NCI-H2227 (cell line): ENCODE measurements at regions not wholly inside any gene's neighbourhood (a gene's known extent, or its start where the extent isn't known, plus 50 kb on each side); places are given as distances from the start of the nearest gene placed in this dataset.
A peak's percentile ranks its signal among the peaks of the same experiment; 100 is the strongest.

Source experiments
- DNase-seq: peaks from one replicate; lab custom pipeline; 2025; ENCODE audit not compliant: unreplicated experiment; lab: John Stamatoyannopoulos, UW

DNA sequence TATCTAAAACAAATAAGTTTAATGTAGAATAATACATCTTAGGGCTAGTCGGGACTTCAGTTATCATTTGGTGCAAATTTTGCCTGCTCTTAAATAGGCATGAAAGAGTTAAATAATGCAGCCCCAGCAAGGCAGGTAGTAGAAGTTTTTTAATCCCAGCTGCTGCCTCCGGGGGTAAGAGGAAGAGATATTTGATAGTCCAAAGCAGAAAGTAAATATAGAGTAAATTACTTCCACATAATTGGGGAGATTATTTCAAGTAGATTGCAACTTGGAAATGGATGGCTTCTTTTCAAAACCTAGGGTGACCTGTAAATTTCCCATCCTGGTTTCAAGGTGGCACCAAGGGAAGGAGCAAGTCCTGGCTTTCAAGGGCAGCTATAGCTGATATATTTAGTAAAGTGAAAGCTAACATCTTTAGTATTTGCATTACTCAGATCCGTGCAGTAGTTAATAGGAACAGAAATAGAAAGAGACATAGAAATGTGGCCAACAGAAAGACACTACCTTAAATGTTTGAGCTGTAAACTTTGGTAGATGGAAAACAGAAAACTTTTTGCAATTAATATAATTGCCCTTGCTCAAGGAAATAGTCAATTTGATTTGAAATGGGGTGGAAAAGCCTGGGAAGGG is 109.1 kb downstream of the LMO4 start:
- no peak for DNase-seq

- DNase-seq, result no peak
Measured at GRCh38 chr1:87439821-87440220, 111.1 kb downstream of the LMO4 start.

DNA sequence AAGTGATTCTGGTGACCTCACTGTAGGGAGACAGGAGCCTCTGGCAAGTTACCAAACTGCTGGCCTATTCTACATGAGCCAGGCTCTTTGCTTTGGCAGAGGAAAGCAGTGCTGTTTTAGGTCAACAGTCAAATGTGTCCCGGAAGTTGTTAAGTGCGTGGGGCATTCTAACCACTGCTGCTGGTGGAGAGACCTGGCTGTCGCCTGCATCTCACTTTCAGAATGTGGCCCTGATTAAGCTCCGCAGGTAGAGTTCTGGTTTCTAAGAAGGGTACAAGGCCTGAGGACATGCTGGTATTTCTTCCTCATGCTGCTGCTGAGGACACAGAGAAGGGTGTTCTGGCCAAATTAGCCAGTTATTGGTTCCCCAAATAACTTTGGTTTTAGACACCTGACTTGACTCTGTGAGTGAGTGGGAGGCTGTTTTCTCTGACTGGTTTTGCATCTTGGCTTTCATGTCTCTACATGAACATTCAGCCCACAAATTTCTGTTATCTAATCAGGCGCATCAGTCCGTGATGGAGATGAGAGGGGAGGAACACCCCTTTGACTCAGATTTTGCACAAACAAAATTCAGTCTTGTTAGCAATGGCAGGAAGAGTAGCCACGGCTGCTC is 120.8 kb downstream of the LMO4 start:
- DNase-seq, result peak; percentile 14

- no peak for DNase-seq
Measured at GRCh38 chr1:87450136-87450535, 121.5 kb downstream of the LMO4 start.

GRCh38 chr1:87450615-87451209 is 122.0 kb downstream of the LMO4 start:
- DNase-seq, result no peak

DNA sequence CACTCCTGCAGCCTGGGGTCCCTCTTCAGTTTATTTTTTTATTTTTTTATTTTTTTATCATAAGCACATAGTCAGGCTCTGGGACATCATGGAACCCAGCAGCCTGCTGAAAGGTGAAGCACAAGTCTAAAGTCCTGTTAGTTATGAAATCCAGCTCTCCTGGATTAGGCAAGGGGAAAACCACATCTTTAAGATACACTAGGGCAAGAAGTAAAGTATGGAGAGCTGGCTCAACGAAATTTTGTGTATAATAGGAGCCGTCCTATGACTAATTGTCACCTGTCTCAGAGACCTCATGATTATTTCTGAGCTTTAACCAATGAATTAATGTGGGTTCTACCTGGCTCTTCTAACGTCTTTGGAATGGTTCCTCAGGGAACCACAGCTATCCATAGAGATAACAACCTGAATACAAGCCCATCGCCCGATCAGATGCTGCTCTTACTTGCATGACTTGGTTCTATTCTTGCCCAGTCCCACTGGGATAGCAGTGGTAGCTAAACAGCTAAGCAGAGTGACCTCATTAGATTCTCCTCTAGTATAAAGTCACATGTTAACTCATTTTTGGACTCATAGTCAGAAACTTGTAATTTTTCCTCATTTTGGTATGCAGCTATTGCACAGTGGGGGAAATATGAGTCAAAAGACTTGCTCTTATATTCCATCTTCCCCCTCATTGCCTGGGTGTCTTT is 122.7 kb downstream of the LMO4 start:
- DNase-seq, result no peak

DNA sequence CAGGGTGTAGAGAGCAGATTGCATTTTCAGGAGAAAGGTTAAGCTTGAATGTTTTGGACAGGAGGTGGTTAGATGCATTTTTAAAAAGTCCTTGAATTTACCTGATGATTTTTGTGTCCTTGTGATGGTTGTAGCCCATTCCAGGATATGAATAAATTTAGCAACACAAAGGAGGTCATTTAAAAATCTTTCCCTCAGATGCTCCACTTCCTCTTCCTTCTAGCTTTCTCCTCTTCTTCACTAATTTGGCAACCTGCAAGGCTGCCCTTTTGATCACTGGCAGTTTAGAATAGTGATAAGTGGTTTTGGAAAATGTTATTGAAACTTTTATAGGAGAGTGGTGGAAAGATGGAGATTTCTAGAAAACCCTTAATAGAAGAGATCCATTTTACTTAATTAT is 124.0 kb downstream of the LMO4 start:
- no peak for DNase-seq

GRCh38 chr1:87457408-87457807 is 128.7 kb downstream of the LMO4 start:
- DNase-seq, result no peak

DNA sequence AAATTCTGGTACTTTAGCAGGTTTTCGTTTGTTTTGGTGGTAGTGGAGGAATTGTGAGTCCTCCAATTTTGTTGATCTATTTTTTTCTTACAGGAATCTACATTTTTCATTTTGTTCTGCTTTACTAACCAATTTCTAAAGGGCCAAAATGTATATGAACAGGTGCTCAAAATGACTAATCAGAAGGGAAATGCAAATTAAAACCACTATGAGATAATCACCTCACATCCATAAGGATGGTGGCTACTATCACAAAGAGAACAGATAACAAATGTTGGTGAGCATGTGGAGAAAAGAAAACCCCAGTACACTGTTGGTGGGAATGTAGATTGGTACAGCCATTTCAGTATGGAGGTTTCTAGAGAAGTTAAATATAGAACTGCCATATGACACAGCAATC is 134.2 kb downstream of the LMO4 start:
- DNase-seq, result no peak

DNA sequence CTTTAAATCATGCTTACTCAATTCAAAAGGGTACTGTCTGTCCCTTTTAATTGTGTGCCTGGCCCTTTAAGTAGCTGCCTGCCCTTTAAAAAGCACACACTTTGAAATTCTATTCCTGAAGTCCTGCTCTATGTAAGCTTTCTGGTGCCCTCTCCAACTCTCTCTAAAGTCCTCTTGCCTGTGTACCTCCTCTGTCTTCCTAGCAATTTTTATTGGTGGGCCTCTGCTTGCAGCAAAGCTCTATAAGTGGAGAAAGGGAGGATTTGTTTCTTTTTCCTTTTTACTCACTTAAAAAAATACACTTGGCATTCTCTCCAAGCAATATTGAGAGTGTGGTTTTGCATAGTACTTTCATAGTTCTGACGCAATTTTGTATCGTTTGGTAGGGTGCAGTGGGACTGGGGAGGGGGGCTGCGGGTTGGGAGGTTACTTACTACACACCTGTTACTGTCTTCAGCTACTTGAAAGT is 135.4 kb downstream of the LMO4 start:
- DNase-seq, result no peak

DNA sequence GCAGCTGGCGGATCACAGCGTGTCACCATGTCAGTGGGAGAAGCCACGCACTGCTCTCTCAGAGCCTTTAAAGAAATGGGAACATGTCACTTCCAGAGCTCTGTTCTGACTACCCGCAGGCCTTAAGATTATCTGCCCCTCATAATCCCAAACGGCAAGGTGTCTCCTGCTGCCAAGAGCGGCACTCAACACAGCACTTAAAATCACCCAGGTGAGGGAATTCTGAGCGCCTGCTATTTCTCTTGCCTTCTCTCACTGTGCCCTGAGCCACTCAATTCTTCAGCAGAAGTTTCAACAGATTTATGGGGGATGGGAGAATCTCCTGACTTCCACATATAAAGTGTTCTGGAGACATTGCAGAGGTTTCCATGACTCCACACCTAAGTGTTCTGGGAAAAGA is 137.9 kb downstream of the LMO4 start:
- DNase-seq, result no peak

- no peak for DNase-seq
Measured at GRCh38 chr1:87472716-87473115, 144.0 kb downstream of the LMO4 start.

- DNase-seq, result no peak
Measured at GRCh38 chr1:87473203-87473661, 144.6 kb downstream of the LMO4 start.

DNA sequence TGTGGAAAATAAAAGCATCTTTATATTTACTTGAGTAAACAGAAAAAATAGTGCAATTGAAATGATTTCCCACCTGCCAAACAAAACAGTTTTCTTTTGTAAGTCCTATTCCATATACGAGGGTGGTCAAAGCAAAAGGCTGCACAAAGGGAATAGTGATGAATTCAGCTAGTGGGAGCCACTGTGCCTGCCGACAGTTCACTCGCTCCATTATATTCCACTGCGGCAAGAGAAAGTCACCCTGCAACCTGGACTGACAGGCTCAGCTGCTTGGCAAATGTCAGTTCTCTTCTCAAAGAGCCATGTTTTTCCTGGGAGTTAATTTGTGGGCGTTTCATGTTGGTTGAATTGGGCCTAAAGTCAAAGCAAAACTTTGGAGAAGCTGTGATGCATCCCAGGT is 145.4 kb downstream of the LMO4 start:
- DNase-seq, result no peak

DNA sequence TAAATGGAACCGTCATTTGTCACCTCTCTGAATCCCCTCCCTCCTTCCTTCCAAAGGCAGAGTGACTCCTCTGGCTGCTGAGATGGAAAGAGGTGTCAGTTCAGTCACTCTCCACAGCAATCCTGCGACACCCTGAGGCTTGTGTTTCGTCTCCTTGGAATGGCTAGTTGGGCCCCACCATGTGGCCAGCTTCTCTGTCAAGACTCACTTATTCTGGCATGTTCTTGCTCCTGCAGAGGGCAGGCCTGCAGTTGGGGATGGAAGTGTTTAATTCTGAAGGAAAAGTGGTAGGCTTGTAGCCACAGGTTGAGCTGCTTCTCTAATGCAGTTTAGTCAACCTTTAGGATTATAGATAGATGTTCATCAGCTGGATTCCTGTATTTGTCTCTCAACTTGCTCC is 149.6 kb downstream of the LMO4 start:
- DNase-seq, result no peak

DNA sequence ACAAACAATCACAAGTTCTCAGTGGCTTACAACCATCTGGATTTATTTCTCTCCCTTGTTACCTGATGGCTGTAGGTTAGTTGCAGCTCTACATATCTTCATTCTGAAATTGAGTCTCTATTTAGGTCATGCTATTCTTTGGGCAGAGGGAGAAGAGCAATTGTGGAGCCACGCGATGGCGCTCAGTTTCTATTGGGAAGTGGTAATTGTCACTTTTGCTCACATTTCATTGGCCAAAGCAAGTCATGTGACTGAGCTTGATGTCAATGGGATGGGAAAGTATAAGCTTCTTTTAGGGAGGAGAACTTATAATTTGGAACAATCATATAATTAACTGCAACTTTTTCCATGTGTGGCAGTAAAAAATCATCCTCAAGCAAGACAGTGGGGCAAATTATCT is 166.5 kb downstream of the LMO4 start:
- no peak for DNase-seq

- no peak for DNase-seq
Measured at GRCh38 chr1:87495870-87496269, 167.2 kb downstream of the LMO4 start.

DNA sequence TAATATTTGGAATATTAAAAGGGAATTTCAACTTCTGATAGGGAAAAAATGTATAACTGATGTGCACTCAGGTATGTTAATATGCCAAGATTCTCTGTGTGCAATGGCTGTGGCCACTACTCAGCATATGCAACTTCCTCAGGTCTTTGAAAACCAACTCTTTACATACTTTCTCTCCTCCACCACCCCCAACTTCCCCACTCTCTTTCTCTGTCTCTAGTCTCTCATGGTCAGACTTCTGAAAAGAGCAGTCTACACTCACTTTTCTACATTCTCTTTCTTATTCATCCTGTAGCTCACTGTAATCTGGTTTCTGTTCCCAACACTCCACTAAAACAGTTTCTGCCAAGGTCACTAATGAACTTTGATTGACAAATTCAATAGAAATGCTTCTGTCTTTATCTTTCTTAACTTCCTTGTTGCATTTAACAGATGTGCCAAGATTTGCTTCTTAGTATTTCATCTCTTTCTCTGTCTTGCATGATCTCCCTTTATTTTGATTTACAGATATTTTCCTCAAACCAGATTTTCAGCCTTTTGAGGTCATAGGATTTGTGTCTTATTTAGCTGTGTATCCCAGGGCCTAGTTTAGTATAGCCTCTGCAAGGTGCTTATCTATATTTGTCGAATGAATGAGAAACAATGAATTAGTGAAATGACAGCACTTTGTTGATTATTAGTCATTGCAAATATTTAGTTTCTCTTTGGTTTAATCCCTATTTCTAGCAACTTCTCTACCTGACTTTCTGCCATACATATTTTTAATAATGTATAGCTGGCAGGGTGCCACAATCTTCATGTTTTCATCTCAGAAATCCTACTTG is 168.9 kb downstream of the LMO4 start:
- DNase-seq, result no peak

DNA sequence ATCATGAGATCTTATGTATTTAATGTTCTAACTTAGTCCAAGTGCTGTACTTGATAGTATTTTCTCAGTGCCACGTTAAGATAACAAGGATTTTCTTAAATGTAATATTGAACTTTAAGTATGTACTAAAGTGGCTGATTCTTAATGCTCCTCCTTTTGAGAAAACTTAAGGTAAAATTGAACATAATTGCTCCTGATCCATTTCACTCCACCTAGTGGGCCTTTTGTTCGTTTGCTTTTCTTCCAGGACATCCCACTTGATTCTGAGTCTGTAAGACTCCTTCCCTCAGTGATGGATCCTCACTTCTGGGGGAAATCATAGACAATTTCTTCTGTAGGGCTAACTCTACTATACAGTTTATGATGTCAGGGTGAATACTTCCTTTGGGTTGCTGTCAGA is 173.1 kb downstream of the LMO4 start:
- no peak for DNase-seq

- peak; percentile 73 for DNase-seq
Measured at GRCh38 chr1:87505391-87505983, 176.8 kb downstream of the LMO4 start.

- no peak for DNase-seq
Measured at GRCh38 chr1:87506147-87506546, 177.5 kb downstream of the LMO4 start.
